ENCODE measurements at regions not wholly inside any gene's neighbourhood (a gene's known extent, or its start where the extent isn't known, plus 50 kb on each side); places are given as distances from the start of the nearest gene placed in this dataset.
"Not testable (repeated sequence)": the region's sequence is repeated elsewhere in the genome, so short reads cannot be mapped to it uniquely, and the experiment has no call there.

GRCh38 chr21:13340670-13341234, 268.8 kb upstream of the POTED start:
- H3K9me2 ChIP-seq (replicated peaks; ENCODE audit: low read length); H4K20me1 ChIP-seq (ENCODE audit: low read length); DNase-seq; H3K9me3 ChIP-seq (ENCODE audit: low read length); H3K27ac ChIP-seq (ENCODE audit: low read length); H3F3A ChIP-seq (ENCODE audit: low read length, unreplicated experiment); CTCF ChIA-PET; H2AFZ ChIP-seq (ENCODE audit: low read length); H3K4me2 ChIP-seq (ENCODE audit: low read length); H3K36me3 ChIP-seq (ENCODE audit: low read depth, low read length); H3K9ac ChIP-seq (ENCODE audit: low read length); H3K79me2 ChIP-seq (ENCODE audit: low read length); BruUV-seq (replicated peaks); ATAC-seq; H3K4me1 ChIP-seq (ENCODE audit: insufficient read depth, low read length); intact Hi-C loops (cut with micrococcal nuclease); POLR2A ChIA-PET (ENCODE audit: unreplicated experiment); H3K27me3 ChIP-seq (ENCODE audit: low read length); H3K4me3 ChIP-seq (ENCODE audit: low read length): not testable (repeated sequence)

- H3F3A ChIP-seq (ENCODE audit: low read length, unreplicated experiment); intact Hi-C loops (cut with micrococcal nuclease); H4K20me1 ChIP-seq (ENCODE audit: low read length); H2AFZ ChIP-seq (ENCODE audit: low read length); H3K27me3 ChIP-seq (ENCODE audit: low read length); H3K4me3 ChIP-seq (ENCODE audit: low read length); BruUV-seq (replicated peaks); H3K79me2 ChIP-seq (ENCODE audit: low read length); H3K4me1 ChIP-seq (ENCODE audit: insufficient read depth, low read length); DNase-seq; H3K36me3 ChIP-seq (ENCODE audit: low read depth, low read length); H3K9ac ChIP-seq (ENCODE audit: low read length); POLR2A ChIA-PET (ENCODE audit: unreplicated experiment); CTCF ChIA-PET; H3K9me2 ChIP-seq (replicated peaks; ENCODE audit: low read length); H3K9me3 ChIP-seq (ENCODE audit: low read length); ATAC-seq; H3K27ac ChIP-seq (ENCODE audit: low read length); H3K4me2 ChIP-seq (ENCODE audit: low read length): not testable (repeated sequence)
Observed at GRCh38 chr21:13351521-13351920, 258.1 kb upstream of the POTED start.

GRCh38 chr21:13360175-13360574, 249.4 kb upstream of the POTED start:
- H3K36me3 ChIP-seq (ENCODE audit: low read depth, low read length); H3K27me3 ChIP-seq (ENCODE audit: low read length); intact Hi-C loops (cut with micrococcal nuclease); H3K79me2 ChIP-seq (ENCODE audit: low read length); H3F3A ChIP-seq (ENCODE audit: low read length, unreplicated experiment); H2AFZ ChIP-seq (ENCODE audit: low read length); H3K9ac ChIP-seq (ENCODE audit: low read length); ATAC-seq; H4K20me1 ChIP-seq (ENCODE audit: low read length); BruUV-seq (replicated peaks); CTCF ChIA-PET; H3K9me2 ChIP-seq (replicated peaks; ENCODE audit: low read length); H3K4me3 ChIP-seq (ENCODE audit: low read length); H3K4me2 ChIP-seq (ENCODE audit: low read length); H3K27ac ChIP-seq (ENCODE audit: low read length); H3K4me1 ChIP-seq (ENCODE audit: insufficient read depth, low read length); H3K9me3 ChIP-seq (ENCODE audit: low read length); DNase-seq; POLR2A ChIA-PET (ENCODE audit: unreplicated experiment): not testable (repeated sequence)

GRCh38 chr21:13368200-13368599, 241.4 kb upstream of the POTED start:
- Histone ChIP-seq H3K4me1 (ENCODE audit: insufficient read depth, low read length) (no peaks in the 10 kb centered on the region), H3K79me2 (ENCODE audit: low read length) (no peaks in the 10 kb centered on the region), H4K20me1 (ENCODE audit: low read length) (no peaks in the 10 kb centered on the region), H3K9ac (ENCODE audit: low read length) (no peak overlapping the region), H3K9me2 (replicated peaks; ENCODE audit: low read length) (no peaks in the 10 kb centered on the region), H3F3A (ENCODE audit: low read length, unreplicated experiment) (no peaks in the 10 kb centered on the region), H3K4me2 (ENCODE audit: low read length) (no peak overlapping the region), H3K4me3 (ENCODE audit: low read length) (no peak overlapping the region), H3K9me3 (ENCODE audit: low read length) (no peaks in the 10 kb centered on the region), H3K36me3 (ENCODE audit: low read depth, low read length) (no peaks in the 10 kb centered on the region), H2AFZ (ENCODE audit: low read length) (no peak overlapping the region), H3K27ac (ENCODE audit: low read length) (no peak overlapping the region), H3K27me3 (ENCODE audit: low read length) (no peaks in the 10 kb centered on the region)
- DNase-seq (no peak), ATAC-seq (no peak)
- POLR2A ChIA-PET (ENCODE audit: unreplicated experiment): no interaction called here
- BruUV-seq (replicated peaks): no TSS peak
- CTCF ChIA-PET: no interaction called here
- intact Hi-C loops (cut with micrococcal nuclease): no loop called here
- TF ChIP-seq CTCF (conservative IDR thresholded peaks at IDR 0.05; ENCODE audit: low read depth, low read length): no peak
- TF ChIP-seq EZH2 (IDR thresholded peaks at IDR 0.05; ENCODE audit: low read length, unreplicated experiment): no peak
- no peak for TF ChIP-seq EZH2phosphoT487 (IDR thresholded peaks at IDR 0.05; ENCODE audit: borderline replicate concordance, low read length)

GRCh38 chr21:13372721-13373120, 236.9 kb upstream of the POTED start:
- H3K27ac ChIP-seq (ENCODE audit: low read length); H3K4me2 ChIP-seq (ENCODE audit: low read length); intact Hi-C loops (cut with micrococcal nuclease); H3K79me2 ChIP-seq (ENCODE audit: low read length); H3K4me1 ChIP-seq (ENCODE audit: insufficient read depth, low read length); H3F3A ChIP-seq (ENCODE audit: low read length, unreplicated experiment); BruUV-seq (replicated peaks); H3K27me3 ChIP-seq (ENCODE audit: low read length); H4K20me1 ChIP-seq (ENCODE audit: low read length); H2AFZ ChIP-seq (ENCODE audit: low read length); DNase-seq; H3K9ac ChIP-seq (ENCODE audit: low read length); H3K9me3 ChIP-seq (ENCODE audit: low read length); H3K4me3 ChIP-seq (ENCODE audit: low read length); CTCF ChIA-PET; ATAC-seq; H3K9me2 ChIP-seq (replicated peaks; ENCODE audit: low read length); POLR2A ChIA-PET (ENCODE audit: unreplicated experiment); H3K36me3 ChIP-seq (ENCODE audit: low read depth, low read length): not testable (repeated sequence)

GRCh38 chr21:13378943-13379342, 230.6 kb upstream of the POTED start:
- H4K20me1 ChIP-seq (ENCODE audit: low read length); H2AFZ ChIP-seq (ENCODE audit: low read length); H3K36me3 ChIP-seq (ENCODE audit: low read depth, low read length); intact Hi-C loops (cut with micrococcal nuclease); H3K4me3 ChIP-seq (ENCODE audit: low read length); ATAC-seq; H3K27ac ChIP-seq (ENCODE audit: low read length); H3K9me3 ChIP-seq (ENCODE audit: low read length); H3K4me2 ChIP-seq (ENCODE audit: low read length); H3K79me2 ChIP-seq (ENCODE audit: low read length); H3K9ac ChIP-seq (ENCODE audit: low read length); CTCF ChIA-PET; H3F3A ChIP-seq (ENCODE audit: low read length, unreplicated experiment); DNase-seq; H3K4me1 ChIP-seq (ENCODE audit: insufficient read depth, low read length); H3K27me3 ChIP-seq (ENCODE audit: low read length); H3K9me2 ChIP-seq (replicated peaks; ENCODE audit: low read length); POLR2A ChIA-PET (ENCODE audit: unreplicated experiment); BruUV-seq (replicated peaks): not testable (repeated sequence)
